Neural cell (in vitro differentiated cells): ENCODE measurements at regions not wholly inside any gene's neighbourhood (a gene's known extent, or its start where the extent isn't known, plus 50 kb on each side); places are given as distances from the start of the nearest gene placed in this dataset.

ENCODE experiments used
- H2AFZ ChIP-seq: fragments of 200-600, 300-800 bp; sonication (generic), shearing (Covaris generic); 2 replicates; pipeline ENCODE4 v1.6.0; 2014; ENCODE audit warnings: low read depth, mild to moderate bottlenecking, antibody characterized with exemption, low read length, moderate library complexity
- H3F3A ChIP-seq: fragments of 200-600 bp; shearing (Covaris generic); 2 replicates; pipeline ENCODE4 v1.6.1; 2016; ENCODE audit warnings: mild to moderate bottlenecking, moderate library complexity, mixed read lengths, antibody characterized with exemption, low read length; ENCODE audit not compliant: insufficient read depth, poor library complexity, severe bottlenecking
- H3K27ac ChIP-seq: fragments of 200-600, 300-800 bp; sonication (generic), shearing (Covaris generic); 2 replicates; pipeline ENCODE4 v1.5.1; 2014; ENCODE audit warnings: mild to moderate bottlenecking, low read length, moderate library complexity
- H3K27me3 ChIP-seq: fragments of 300-800, 200-600 bp; sonication (generic), shearing (Covaris generic); 2 replicates; pipeline ENCODE4 v1.6.0; 2014; ENCODE audit warnings: mild to moderate bottlenecking, low read depth, low read length, moderate library complexity; ENCODE audit not compliant: insufficient read depth
- H3K36me3 ChIP-seq: fragments of 300-800, 200-600 bp; sonication (generic), shearing (Covaris generic); 2 replicates; pipeline ENCODE4 v1.5.1; 2014; ENCODE audit warnings: mild to moderate bottlenecking, antibody characterized with exemption, low read length, moderate library complexity; ENCODE audit not compliant: insufficient read depth
- H3K4me2 ChIP-seq: fragments of 300-800, 200-600 bp; sonication (generic), shearing (Covaris generic); 2 replicates; pipeline ENCODE4 v1.6.0; 2014; ENCODE audit warnings: mild to moderate bottlenecking, low read length
- H3K4me3 ChIP-seq: fragments of 300-800, 200-600 bp; sonication (generic), shearing (Covaris generic); 2 replicates; pipeline ENCODE4 v1.5.1; 2014; ENCODE audit warnings: mild to moderate bottlenecking, low read length, moderate library complexity
- H3K79me2 ChIP-seq: fragments of 200-600 bp; shearing (Covaris generic); replicated peaks from 2 replicates; pipeline ENCODE4 v1.6.0; 2014; ENCODE audit warnings: mild to moderate bottlenecking, low read length, moderate library complexity; ENCODE audit not compliant: insufficient read depth
- H3K9ac ChIP-seq: fragments of 300-800, 200-600 bp; sonication (generic), shearing (Covaris generic); 2 replicates; pipeline ENCODE4 v1.6.1; 2016; ENCODE audit warnings: mild to moderate bottlenecking, low read length, mixed read lengths
- H3K9me2 ChIP-seq: fragments of 200-600 bp; shearing (Covaris generic); 2 replicates; pipeline ENCODE4 v1.6.1; 2016; ENCODE audit warnings: mild to moderate bottlenecking, low read length, mixed read lengths; ENCODE audit not compliant: insufficient read depth
- H3K9me3 ChIP-seq: fragments of 200-600, 300-800 bp; sonication (generic), shearing (Covaris generic); 2 replicates; pipeline ENCODE4 v1.6.1; 2016; ENCODE audit warnings: mild to moderate bottlenecking, mixed run types, low read length, moderate library complexity, mixed read lengths
- H4K20me1 ChIP-seq: fragments of 200-600 bp; shearing (Covaris generic); 2 replicates; pipeline ENCODE4 v1.6.1; 2016; ENCODE audit warnings: mild to moderate bottlenecking, mixed run types; ENCODE audit not compliant: insufficient read depth
- CTCF ChIP-seq: fragments of 450-650 bp; IDR thresholded peaks from 2 replicates; pipeline ENCODE4 v1.5.1; 2014; ENCODE audit warnings: antibody characterized with exemption, mild to moderate bottlenecking, moderate library complexity; ENCODE audit not compliant: poor library complexity, severe bottlenecking
- EP300 ChIP-seq: fragments of 450-650 bp; conservative IDR thresholded peaks from 2 replicates; pipeline ENCODE4 v1.6.1; 2014; ENCODE audit warnings: antibody characterized with exemption, mild to moderate bottlenecking, moderate library complexity; ENCODE audit not compliant: poor library complexity, severe bottlenecking
- EZH2 ChIP-seq: fragments of 200-600, 300-800 bp; shearing (Covaris generic), sonication (generic); IDR thresholded peaks from 2 replicates; pipeline ENCODE4 v1.6.1; 2014; ENCODE audit warnings: antibody characterized with exemption, low read length, borderline replicate concordance, mild to moderate bottlenecking; ENCODE audit not compliant: insufficient read depth, poor library complexity, severe bottlenecking
- MXI1 ChIP-seq: fragments of 450-650 bp; conservative IDR thresholded peaks from 2 replicates; pipeline ENCODE4 v1.6.1; 2014; ENCODE audit warnings: antibody characterized with exemption, mild to moderate bottlenecking; ENCODE audit not compliant: poor library complexity, severe bottlenecking
- POLR2AphosphoS5 ChIP-seq: IDR thresholded peaks from 2 replicates; pipeline ENCODE4 v1.6.1; 2012
- RAD21 ChIP-seq: fragments of 450-650 bp; conservative IDR thresholded peaks from 2 replicates; pipeline ENCODE4 v1.6.1; 2014; ENCODE audit warnings: antibody characterized with exemption, mild to moderate bottlenecking, moderate library complexity
- REST ChIP-seq: IDR thresholded peaks from 2 replicates; pipeline ENCODE4 v1.6.1; 2012; ENCODE audit warnings: borderline replicate concordance
- SMC3 ChIP-seq: fragments of 450-650 bp; conservative IDR thresholded peaks from 2 replicates; pipeline ENCODE4 v1.6.1; 2014; ENCODE audit warnings: antibody characterized with exemption, mild to moderate bottlenecking, moderate library complexity; ENCODE audit not compliant: poor library complexity
- TAF1 ChIP-seq: IDR thresholded peaks from 2 replicates; pipeline ENCODE4 v1.6.1; 2012; ENCODE audit warnings: low read depth

GRCh38 chr21:38879912-38880576 is 74.3 kb downstream of the ETS2 start:
- Histone ChIP-seq H2AFZ (no peak overlapping the region), H3K4me3 (no peak overlapping the region)

More at GRCh38 chr21:38879912-38880576, 74.3 kb downstream of the ETS2 start:
- Histone ChIP-seq H3K4me2 (no peak overlapping the region), H3K9me3 (no peaks in the 10 kb centered on the region), H3K9me2 (no peaks in the 10 kb centered on the region), H3K27me3 (no peaks in the 10 kb centered on the region), H3K36me3 (no peaks in the 10 kb centered on the region), H3K27ac (no peak overlapping the region), H4K20me1 (no peaks in the 10 kb centered on the region), H3F3A (no peaks in the 10 kb centered on the region), H3K79me2 (no peaks in the 10 kb centered on the region), H3K9ac (no peak overlapping the region)
- no peak for TF ChIP-seq REST
- TF ChIP-seq TAF1, result no peak
- no peak for TF ChIP-seq MXI1
- TF ChIP-seq POLR2AphosphoS5, result no peak
- no peak for TF ChIP-seq CTCF
- TF ChIP-seq EP300, result no peak
- no peak for TF ChIP-seq RAD21
- TF ChIP-seq EZH2, result no peak
- TF ChIP-seq SMC3, result no peak
